LNCAP (cell line): ENCODE measurements at regions not wholly inside any gene's neighbourhood (a gene's known extent, or its start where the extent isn't known, plus 50 kb on each side); places are given as distances from the start of the nearest gene placed in this dataset.

Experiments
- TF ChIP-seq, protein P1 (sequence below): fragments of 450-650 bp; IDR thresholded peaks from 2 replicates; pipeline ENCODE4 v1.5.1; 2017; ENCODE audit warnings: mild to moderate bottlenecking

DNA sequence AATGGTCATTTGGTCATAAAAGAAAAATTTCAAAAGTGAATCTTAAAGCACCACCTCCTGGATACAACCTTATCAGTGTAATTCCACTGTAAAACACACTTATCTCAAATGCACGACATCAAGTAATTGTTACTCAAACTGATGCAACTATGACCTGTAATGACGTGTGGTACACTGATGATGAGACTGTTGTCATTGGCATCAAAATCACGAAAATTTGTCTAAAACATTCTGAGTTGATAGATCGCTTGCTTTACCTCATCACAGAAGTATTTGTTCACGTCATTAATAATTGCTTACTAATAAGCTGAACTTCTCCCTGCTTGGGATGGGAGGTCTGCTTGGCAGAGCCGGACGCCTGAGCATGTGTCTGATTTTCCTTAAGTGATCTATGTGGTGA, 221.8 kb upstream of the KLF6 start:
- TF ChIP-seq, protein P1, sequence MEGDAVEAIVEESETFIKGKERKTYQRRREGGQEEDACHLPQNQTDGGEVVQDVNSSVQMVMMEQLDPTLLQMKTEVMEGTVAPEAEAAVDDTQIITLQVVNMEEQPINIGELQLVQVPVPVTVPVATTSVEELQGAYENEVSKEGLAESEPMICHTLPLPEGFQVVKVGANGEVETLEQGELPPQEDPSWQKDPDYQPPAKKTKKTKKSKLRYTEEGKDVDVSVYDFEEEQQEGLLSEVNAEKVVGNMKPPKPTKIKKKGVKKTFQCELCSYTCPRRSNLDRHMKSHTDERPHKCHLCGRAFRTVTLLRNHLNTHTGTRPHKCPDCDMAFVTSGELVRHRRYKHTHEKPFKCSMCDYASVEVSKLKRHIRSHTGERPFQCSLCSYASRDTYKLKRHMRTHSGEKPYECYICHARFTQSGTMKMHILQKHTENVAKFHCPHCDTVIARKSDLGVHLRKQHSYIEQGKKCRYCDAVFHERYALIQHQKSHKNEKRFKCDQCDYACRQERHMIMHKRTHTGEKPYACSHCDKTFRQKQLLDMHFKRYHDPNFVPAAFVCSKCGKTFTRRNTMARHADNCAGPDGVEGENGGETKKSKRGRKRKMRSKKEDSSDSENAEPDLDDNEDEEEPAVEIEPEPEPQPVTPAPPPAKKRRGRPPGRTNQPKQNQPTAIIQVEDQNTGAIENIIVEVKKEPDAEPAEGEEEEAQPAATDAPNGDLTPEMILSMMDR, result no peak

DNA sequence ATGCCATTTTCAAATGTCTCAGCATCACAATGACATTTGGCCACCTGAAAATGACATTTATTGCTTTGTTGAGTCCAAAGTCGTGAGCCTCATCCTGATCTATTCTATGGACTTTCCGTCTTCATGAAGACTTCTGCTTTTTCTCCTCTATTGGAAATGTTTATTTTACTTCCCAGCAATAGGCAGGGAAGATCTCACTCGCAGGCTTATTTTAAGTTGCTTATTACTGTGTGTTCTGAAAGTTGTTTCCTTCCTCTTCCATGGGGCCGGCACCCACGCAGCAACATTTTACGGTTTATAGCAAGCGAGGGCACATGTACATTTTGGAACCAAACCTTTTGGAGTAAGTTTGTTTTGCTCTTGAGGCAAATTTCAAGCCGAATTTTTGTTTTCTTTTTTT, 221.0 kb upstream of the KLF6 start:
- TF ChIP-seq, protein P1, result no peak

DNA sequence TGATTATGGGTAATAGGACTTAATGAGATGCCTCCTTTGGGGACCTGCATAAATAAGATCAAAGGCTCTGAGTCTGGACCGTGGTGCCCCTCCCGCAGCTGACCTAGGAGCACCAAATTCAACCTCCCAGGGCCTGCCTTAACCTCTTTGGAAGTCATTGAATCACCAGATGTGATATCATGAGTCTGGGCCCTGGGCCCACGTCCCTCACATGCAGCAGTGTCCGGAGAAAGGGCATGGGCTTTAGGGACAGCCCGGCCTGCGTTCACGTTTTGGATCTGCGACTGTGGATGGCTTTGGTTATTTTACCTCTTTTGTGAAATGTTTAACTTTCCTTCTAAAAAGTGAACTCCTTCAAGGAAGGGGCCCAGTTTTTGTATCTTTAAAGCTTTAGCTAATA, 220.0 kb upstream of the KLF6 start:
- TF ChIP-seq, protein P1, result no peak

DNA sequence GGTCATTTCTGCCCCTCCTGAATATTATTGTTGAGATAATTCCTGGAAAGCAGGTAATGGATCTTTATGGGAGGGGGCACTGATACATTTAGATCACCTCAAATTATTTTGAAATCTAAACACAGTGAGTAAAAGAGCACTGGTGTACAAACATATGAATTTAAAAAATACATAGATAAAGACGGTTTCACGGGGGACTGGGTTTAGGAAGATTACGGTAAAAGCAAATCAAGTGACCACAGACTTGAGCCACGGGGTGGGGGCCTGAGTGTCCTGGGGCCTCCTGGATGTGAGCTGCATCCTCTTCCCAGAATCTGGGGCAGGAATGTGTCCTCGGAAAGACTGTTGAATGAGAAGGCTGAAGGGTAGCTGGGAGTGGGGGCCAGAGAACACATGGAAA, 219.1 kb upstream of the KLF6 start:
- TF ChIP-seq, protein P1, result no peak

DNA sequence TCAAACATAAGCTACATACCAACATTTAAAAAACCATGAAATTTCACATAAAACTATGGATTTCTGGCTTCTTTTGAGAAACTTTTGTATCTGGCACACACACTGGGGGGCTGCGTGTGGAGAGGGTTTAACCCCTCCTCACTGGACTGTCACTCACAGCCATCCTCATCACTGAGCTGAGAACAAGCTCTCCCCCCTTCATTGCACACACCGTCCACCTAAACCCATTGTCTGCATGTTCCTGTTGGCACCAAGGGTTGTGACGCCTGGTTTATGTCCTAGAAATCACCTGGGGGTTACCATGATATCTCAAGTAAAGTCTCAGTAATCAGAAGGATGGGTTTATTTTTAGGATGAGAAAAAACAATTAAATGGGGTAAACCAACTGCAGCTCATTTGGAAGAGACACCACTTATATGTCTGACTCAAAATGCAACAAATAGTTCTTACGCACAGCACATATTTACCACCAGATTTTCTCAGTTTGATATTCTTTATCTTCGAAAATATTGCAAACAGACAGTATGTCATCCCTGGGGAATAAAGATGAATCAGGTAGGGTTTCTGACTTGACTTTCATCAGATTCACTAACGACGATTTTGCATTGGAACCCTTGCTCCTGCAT, 218.5 kb upstream of the KLF6 start:
- TF ChIP-seq, protein P1, result no peak

DNA sequence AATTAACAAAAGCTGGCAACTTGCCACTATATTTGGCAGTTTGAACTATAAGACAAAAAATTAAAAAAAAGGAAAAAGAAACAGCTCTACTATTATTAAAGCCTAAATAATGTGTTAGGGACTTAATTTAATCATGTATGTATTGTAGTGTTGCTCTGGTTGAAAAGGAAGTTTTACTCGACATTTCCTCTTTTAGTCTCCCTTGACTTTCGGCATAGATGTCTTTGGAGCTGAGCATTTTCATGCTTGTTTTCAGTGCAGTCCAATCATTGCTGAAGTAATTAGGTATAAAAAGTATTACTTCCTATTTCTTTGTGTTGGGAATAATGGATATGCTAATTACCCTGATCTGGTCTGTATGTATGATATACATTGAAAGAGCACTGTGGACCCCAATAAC, 216.8 kb upstream of the KLF6 start:
- TF ChIP-seq, protein P1, result no peak

DNA sequence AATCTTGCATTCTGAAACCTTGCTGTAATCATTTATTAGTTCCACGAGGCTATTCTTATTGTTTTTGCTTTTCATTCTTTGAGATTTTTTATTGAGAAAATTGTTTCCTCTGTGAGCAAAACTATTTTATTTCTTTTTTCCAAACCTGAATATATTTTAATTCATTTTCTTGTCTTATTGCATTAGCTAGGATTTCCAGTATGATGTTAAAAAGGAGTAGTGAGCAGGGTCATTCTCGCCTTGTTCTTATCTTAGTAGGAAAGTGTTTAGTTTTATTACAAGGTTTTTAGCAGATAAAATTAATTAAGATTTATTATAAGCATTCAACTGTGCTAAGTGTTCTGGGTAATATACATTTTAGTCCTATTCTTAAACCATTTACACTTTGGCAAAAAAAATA, 214.6 kb upstream of the KLF6 start:
- TF ChIP-seq, protein P1, result no peak

DNA sequence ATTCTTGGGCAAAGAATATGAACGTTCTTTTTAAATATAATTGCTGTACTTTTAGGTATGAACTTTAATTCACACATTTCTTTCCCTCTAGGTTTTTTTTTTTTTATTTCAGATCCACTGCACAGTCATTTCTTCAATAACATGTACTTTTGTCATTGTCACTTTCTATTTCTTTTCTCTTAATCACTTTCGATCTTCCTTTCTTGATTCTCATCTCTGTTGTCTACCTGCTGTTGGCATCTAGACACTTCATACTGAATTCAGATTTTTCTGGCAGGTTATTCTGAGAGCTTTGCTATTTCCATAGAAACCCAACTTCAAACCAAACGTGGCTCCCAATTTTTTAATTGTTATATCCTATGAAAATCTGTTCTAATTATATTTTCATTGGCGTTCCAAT, 211.7 kb upstream of the KLF6 start:
- TF ChIP-seq, protein P1, result no peak
